HepG2 (cell line): ENCODE measurements at regions not wholly inside any gene's neighbourhood (a gene's known extent, or its start where the extent isn't known, plus 50 kb on each side); places are given as distances from the start of the nearest gene placed in this dataset.

Source experiments
- ATAC-seq: fragments of 200-7000 bp; cut with Tn5 transposase; 3 replicates; pipeline ENCODE4 v1.9.1; 2020; ENCODE audit warnings: mild to moderate bottlenecking, moderate library complexity
- BruUV-seq: library from RNA; stranded (reverse); fragments of 400-500 nt; replicated peaks from 2 replicates; lab custom pipeline; 2021; lab: Mats Ljungman, UMichigan
- CTCF ChIA-PET: fragments of 300-600 bp; formaldehyde crosslinking; extraction: SDS; loops from one replicate; lab custom pipeline; 2021; ENCODE audit warnings: low total read pairs, inconsistent platforms, low intra/inter-chr PET ratio; lab: Yijun Ruan, JAX
- POLR2A ChIA-PET: fragments of 350-600 bp; sonication (Branson Sonifier 250); formaldehyde crosslinking; loops from one replicate; lab custom pipeline; 2020; ENCODE audit warnings: antibody characterized with exemption, inconsistent platforms; lab: Yijun Ruan, JAX
- DNase-seq: peaks from one replicate; pipeline ENCODE4 v3.0.0-alpha.2; 2015; ENCODE audit warnings: low spot score
- FAIRE-seq: peaks from 3 replicates; lab custom pipeline; 2011; peaks lifted over from hg19 to GRCh38; lab: Jason Lieb, UNC
- H2AFZ ChIP-seq: one replicate; pipeline ENCODE4 v1.6.1; 2011; ENCODE audit warnings: low read length, inconsistent platforms
- H3K27ac ChIP-seq: fragments of 300-600 bp; 3 replicates; pipeline ENCODE4 v1.8.0; 2011; ENCODE audit warnings: mixed run types, mild to moderate bottlenecking, mixed read lengths, low read length, inconsistent platforms; ENCODE audit not compliant: insufficient read depth; ENCODE audit errors: extremely low read length
- H3K27me3 ChIP-seq, 2 experiments: fragments of 200-600 bp in 1 of 2; 2 replicates in 1 of 2; 3 replicates in 1 of 2; pipeline versions ENCODE4 v1.6.0 to v1.8.0; 2011; ENCODE audit warnings: low read length in 2 of 2, mild to moderate bottlenecking in 2 of 2, moderate library complexity in 2 of 2, inconsistent platforms in 1 of 2; ENCODE audit not compliant: insufficient read depth in 2 of 2, control insufficient read depth in 1 of 2
- H3K36me3 ChIP-seq, 2 experiments: fragments of 200-600 bp in 1 of 2; replicated peaks in 1 of 2; 2 replicates in 1 of 2; 3 replicates in 1 of 2; pipeline versions ENCODE4 v1.5.1 to v1.8.0; 2011; ENCODE audit warnings: low read length in 2 of 2, inconsistent platforms in 1 of 2; ENCODE audit not compliant: insufficient read depth in 2 of 2, control insufficient read depth in 1 of 2
- H3K4me1 ChIP-seq: 2 replicates; pipeline ENCODE4 v1.5.1; 2012; ENCODE audit warnings: low read length, inconsistent platforms; ENCODE audit not compliant: insufficient read depth
- H3K4me2 ChIP-seq: 2 replicates; pipeline ENCODE4 v1.6.0; 2011; ENCODE audit warnings: low read depth, low read length, inconsistent platforms
- H3K4me3 ChIP-seq, 3 experiments: fragments of 200-600 bp in 1 of 3; sonication (generic), shearing (Covaris generic) in 1 of 3; replicated peaks in 1 of 3; 2 replicates each; pipeline ENCODE4 v1.5.1; 2011 to 2016; ENCODE audit warnings: low read length in 3 of 3, inconsistent platforms in 2 of 3, low read depth in 2 of 3, mild to moderate bottlenecking in 2 of 3, control low read depth in 1 of 3, mixed read lengths in 1 of 3; ENCODE audit not compliant: insufficient read depth in 1 of 3
- H3K79me2 ChIP-seq: one replicate; pipeline ENCODE4 v1.6.1; 2011; ENCODE audit warnings: low read length, inconsistent platforms; ENCODE audit not compliant: insufficient read depth
- H3K9ac ChIP-seq: 2 replicates; pipeline ENCODE4 v1.6.0; 2011; ENCODE audit warnings: mild to moderate bottlenecking, low read depth, low read length, inconsistent platforms; ENCODE audit not compliant: insufficient read depth
- H3K9me3 ChIP-seq: 2 replicates; pipeline ENCODE4 v1.5.1; 2012; ENCODE audit warnings: mild to moderate bottlenecking, low read length
- H4K20me1 ChIP-seq: 2 replicates; pipeline ENCODE4 v1.6.0; 2011; ENCODE audit warnings: inconsistent platforms, mild to moderate bottlenecking, low read length, moderate library complexity; ENCODE audit not compliant: insufficient read depth
- CCAR2 ChIP-seq: fragments of 200-400 bp; formaldehyde crosslinking; optimal IDR thresholded peaks from 2 replicates; pipeline ENCODE3; 2018; ENCODE audit warnings: low read depth, mild to moderate bottlenecking, low read length, moderate library complexity
- FOXC1 ChIP-seq: sonication (generic); formaldehyde crosslinking; IDR thresholded peaks from 2 replicates; pipeline ENCODE4 v1.8.0; 2022; ENCODE audit warnings: mild to moderate bottlenecking, missing genetic modification reagents, borderline replicate concordance
- HOXD1 ChIP-seq: sonication (generic); formaldehyde crosslinking; IDR thresholded peaks from 2 replicates; pipeline ENCODE4 v1.5.0; 2020; ENCODE audit warnings: missing genetic modification reagents
- IRX3 ChIP-seq: sonication (generic); formaldehyde crosslinking; IDR thresholded peaks from 2 replicates; pipeline ENCODE4 v1.8.1; 2023; ENCODE audit warnings: mild to moderate bottlenecking, low read depth, missing genetic modification reagents, borderline replicate concordance
- MLLT10 ChIP-seq: sonication (generic); formaldehyde crosslinking; IDR thresholded peaks from 2 replicates; pipeline ENCODE4 v1.4.0; 2020; ENCODE audit warnings: missing genetic modification reagents
- PRDM4 ChIP-seq: sonication (generic); formaldehyde crosslinking; IDR thresholded peaks from 2 replicates; pipeline ENCODE4 v1.9.0; 2021; ENCODE audit warnings: missing genetic modification reagents, borderline replicate concordance
- SIX1 ChIP-seq: sonication (generic); formaldehyde crosslinking; IDR thresholded peaks from 2 replicates; pipeline ENCODE4 v1.4.0; 2020; ENCODE audit warnings: missing genetic modification reagents, borderline replicate concordance
- SP2 ChIP-seq: sonication (generic); formaldehyde crosslinking; IDR thresholded peaks from 2 replicates; pipeline ENCODE4 v1.5.1; 2020; ENCODE audit warnings: mild to moderate bottlenecking, missing genetic modification reagents
- SRY ChIP-seq: sonication (generic); formaldehyde crosslinking; IDR thresholded peaks from 2 replicates; pipeline ENCODE4 v1.8.0; 2022; ENCODE audit warnings: mild to moderate bottlenecking, missing genetic modification reagents
- TCF12 ChIP-seq, 2 experiments: fragments of 450-650 bp in 1 of 2; sonication (generic) in 1 of 2; formaldehyde crosslinking in 1 of 2; IDR thresholded peaks; 2 replicates each; pipeline versions ENCODE4 v1.6.1 to v1.8.0; 2017 to 2022; ENCODE audit warnings: antibody characterized with exemption in 1 of 2, mild to moderate bottlenecking in 1 of 2, missing genetic modification reagents in 1 of 2, moderate library complexity in 1 of 2
- ZBTB4 ChIP-seq: sonication (generic); formaldehyde crosslinking; IDR thresholded peaks from 2 replicates; pipeline ENCODE4 v1.4.0; 2020; ENCODE audit warnings: missing genetic modification reagents, mild to moderate bottlenecking, borderline replicate concordance
- ZGPAT ChIP-seq: IDR thresholded peaks from 2 replicates; pipeline ENCODE4 v1.6.1; 2016; ENCODE audit warnings: mild to moderate bottlenecking
- ZNF138 ChIP-seq: sonication (generic); formaldehyde crosslinking; IDR thresholded peaks from 2 replicates; pipeline ENCODE4 v1.5.0; 2020; ENCODE audit warnings: mild to moderate bottlenecking, low read depth, missing genetic modification reagents
- ZNF263 ChIP-seq: sonication (generic); formaldehyde crosslinking; IDR thresholded peaks from 2 replicates; pipeline ENCODE4 v1.4.0; 2020; ENCODE audit warnings: missing genetic modification reagents
- ZNF382 ChIP-seq: sonication (generic); formaldehyde crosslinking; IDR thresholded peaks from 2 replicates; pipeline ENCODE4 v1.5.0; 2020; ENCODE audit warnings: missing genetic modification reagents, mild to moderate bottlenecking, borderline replicate concordance
- ZNF629 ChIP-seq: sonication (generic); formaldehyde crosslinking; conservative IDR thresholded peaks from 2 replicates; pipeline ENCODE4 v1.5.0; 2020; ENCODE audit warnings: missing genetic modification reagents
- ZSCAN30 ChIP-seq: sonication (generic); formaldehyde crosslinking; IDR thresholded peaks from 2 replicates; pipeline ENCODE4 v1.5.0; 2020; ENCODE audit warnings: mild to moderate bottlenecking, missing genetic modification reagents
- ZSCAN31 ChIP-seq: sonication (generic); formaldehyde crosslinking; IDR thresholded peaks from 2 replicates; pipeline ENCODE4 v1.5.0; 2020; ENCODE audit warnings: low read depth, mild to moderate bottlenecking, missing genetic modification reagents
- WGBS: methylation state at CpG from one replicate; pipeline ENCODE4 v1.1.6; 2017; ENCODE audit warnings: low lambda C conversion rate; 5-methylcytosine and 5-hydroxymethylcytosine counted together
- in situ Hi-C: cut with HindIII; loops from 2 replicates; pipeline ENCODE4 v1.10.0; 2017; ENCODE audit warnings: low pct_unique_long_range_greater_than_20kb; ENCODE audit not compliant: extremely low pct_ligation_motif_present
- intact Hi-C: fragments of 100-400 bp; cut with micrococcal nuclease; formaldehyde crosslinking; loops from one replicate; pipeline ENCODE4 v1.10.0; 2022; ENCODE audit not compliant: unreplicated experiment

GRCh38 chr10:10779511-10779910 lies 238.2 kb upstream of the CELF2 start (continued):
- no peak for TF ChIP-seq ZGPAT

- Histone ChIP-seq H3K27me3 (no peaks in the 10 kb centered on the region), H3K9me3 (peaks cover 62% of the 10 kb centered on the region), H3K27ac (no peak overlapping the region), H3K4me3 (no peak overlapping the region), H3K4me1 (no peaks in the 10 kb centered on the region), H3K9ac (no peak overlapping the region), H3K79me2 (no peaks in the 10 kb centered on the region), H3K4me2 (no peak overlapping the region), H2AFZ (no peak overlapping the region), H3K36me3 (no peaks in the 10 kb centered on the region), H4K20me1 (no peaks in the 10 kb centered on the region)
- WGBS, result 0% methylated on average over 3 of the region's 3 CpGs
- DNase-seq, result no peak
- no TSS peak for BruUV-seq
- no peak for ATAC-seq
- ChIA-PET CTCF (no interaction called here), POLR2A (no interaction called here)
- no peak for FAIRE-seq
- in situ Hi-C loops (no loop called here), intact Hi-C loops (no loop called here)
- TF ChIP-seq ZBTB4 (CRISPR knock-in tag) (no peak), HOXD1 (CRISPR knock-in tag) (no peak), FOXC1 (no peak), PRDM4 (CRISPR knock-in tag) (no peak), MLLT10 (CRISPR knock-in tag) (no peak), SRY (CRISPR knock-in tag) (no peak), ZSCAN31 (CRISPR knock-in tag) (no peak), TCF12 (IDR thresholded peaks at IDR 0.05) (no peak), TCF12 (CRISPR knock-in tag; IDR thresholded peaks at IDR 0.05) (no peak), ZNF263 (CRISPR knock-in tag) (no peak), ZNF629 (CRISPR knock-in tag) (no peak), ZNF138 (CRISPR knock-in tag) (no peak), SIX1 (no peak), SP2 (CRISPR knock-in tag) (no peak), ZNF382 (CRISPR knock-in tag) (no peak), CCAR2 (no peak), ZSCAN30 (CRISPR knock-in tag) (no peak), IRX3 (CRISPR knock-in tag) (no peak)
Measured at GRCh38 chr10:10780746-10781145, 236.9 kb upstream of the CELF2 start.
